ENCODE measurements at regions not wholly inside any gene's neighbourhood (a gene's known extent, or its start where the extent isn't known, plus 50 kb on each side); places are given as distances from the start of the nearest gene placed in this dataset.
"Not testable (repeated sequence)": the region's sequence is repeated elsewhere in the genome, so short reads cannot be mapped to it uniquely, and the experiment has no call there.

DNA sequence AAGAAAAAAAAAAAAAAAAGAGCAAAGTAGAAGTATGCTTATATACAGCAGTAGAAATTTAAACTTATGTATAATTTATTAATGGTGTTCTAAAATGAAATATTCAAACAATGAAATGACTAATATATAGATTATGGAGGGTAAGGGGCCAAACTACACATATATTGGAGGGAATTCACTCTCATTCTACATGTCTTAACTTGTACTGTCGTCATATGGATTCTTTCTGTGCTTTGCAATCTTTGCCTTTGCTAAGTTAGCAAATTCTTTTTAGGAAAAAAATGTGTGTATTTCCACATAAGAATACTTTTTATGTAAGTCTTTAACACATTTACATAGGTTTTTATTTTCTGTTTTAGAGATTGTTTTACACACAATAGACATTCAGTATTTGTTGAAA lies 118.9 kb upstream of the MBNL1 start:
- Mint-ChIP-seq H3K4me1 (no peaks in the 10 kb centered on the region), H3K4me3 (no peak overlapping the region), H3K9me3 (ENCODE audit: insufficient read depth) (no peaks in the 10 kb centered on the region), H3K27me3 (no peaks in the 10 kb centered on the region), H3K27ac (no peak overlapping the region)
- CTCF ChIA-PET = no interaction called here
- no peaks in the 10 kb centered on the region for H3K36me3 ChIP-seq (replicated peaks in 1 of 2; ENCODE audit: control extremely low read depth in 1 of 2, control insufficient read depth in 1 of 2, extremely low read depth in 1 of 2, insufficient read depth in 2 of 2, low read length in 1 of 2)
- ATAC-seq (ENCODE audit: low read depth) (no peak), DNase-seq (no peak)
- H3K27me3 ChIP-seq (replicated peaks in 1 of 4; ENCODE audit: control extremely low read depth in 1 of 4, control insufficient read depth in 3 of 4, insufficient read depth in 4 of 4, low read length in 3 of 4) = no peaks in the 10 kb centered on the region
- no peaks in the 10 kb centered on the region for H3K4me1 ChIP-seq (ENCODE audit: control insufficient read depth in 2 of 2, insufficient read depth in 2 of 2, low read length in 2 of 2)
- TF ChIP-seq, protein P1, sequence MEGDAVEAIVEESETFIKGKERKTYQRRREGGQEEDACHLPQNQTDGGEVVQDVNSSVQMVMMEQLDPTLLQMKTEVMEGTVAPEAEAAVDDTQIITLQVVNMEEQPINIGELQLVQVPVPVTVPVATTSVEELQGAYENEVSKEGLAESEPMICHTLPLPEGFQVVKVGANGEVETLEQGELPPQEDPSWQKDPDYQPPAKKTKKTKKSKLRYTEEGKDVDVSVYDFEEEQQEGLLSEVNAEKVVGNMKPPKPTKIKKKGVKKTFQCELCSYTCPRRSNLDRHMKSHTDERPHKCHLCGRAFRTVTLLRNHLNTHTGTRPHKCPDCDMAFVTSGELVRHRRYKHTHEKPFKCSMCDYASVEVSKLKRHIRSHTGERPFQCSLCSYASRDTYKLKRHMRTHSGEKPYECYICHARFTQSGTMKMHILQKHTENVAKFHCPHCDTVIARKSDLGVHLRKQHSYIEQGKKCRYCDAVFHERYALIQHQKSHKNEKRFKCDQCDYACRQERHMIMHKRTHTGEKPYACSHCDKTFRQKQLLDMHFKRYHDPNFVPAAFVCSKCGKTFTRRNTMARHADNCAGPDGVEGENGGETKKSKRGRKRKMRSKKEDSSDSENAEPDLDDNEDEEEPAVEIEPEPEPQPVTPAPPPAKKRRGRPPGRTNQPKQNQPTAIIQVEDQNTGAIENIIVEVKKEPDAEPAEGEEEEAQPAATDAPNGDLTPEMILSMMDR (IDR thresholded peaks at IDR 0.05) = no peak
- TF ChIP-seq EZH2 (IDR thresholded peaks at IDR 0.05; ENCODE audit: borderline replicate concordance, insufficient read depth, low read depth, low read length, poor library complexity, severe bottlenecking) = no peak
- no peak overlapping the region for H3K4me2 ChIP-seq (replicated peaks; ENCODE audit: low read depth, low read length, poor library complexity, severe bottlenecking)
- H3K9me3 ChIP-seq (ENCODE audit: control extremely low read depth in 1 of 3, control insufficient read depth in 2 of 3, insufficient read depth in 1 of 3, low read length in 2 of 3) = peaks cover 0 to 14% (median 0%) of the 10 kb centered on the region in 3 donors
- intact Hi-C loops (cut with micrococcal nuclease) = no loop called here
- no peak overlapping the region for H3K4me3 ChIP-seq (ENCODE audit: control extremely low read depth in 1 of 5, extremely low read depth in 1 of 5, insufficient read depth in 1 of 5, low read depth in 2 of 5, low read length in 4 of 5)
- WGBS (ENCODE audit: insufficient coverage) = no CpG with 5 or more reads among the region's 1 CpG
- no peak overlapping the region for H3K27ac ChIP-seq (ENCODE audit: low read length in 2 of 2)
- no peak overlapping the region for H3K9ac ChIP-seq (ENCODE audit: low read length)
- H2AFZ ChIP-seq (ENCODE audit: insufficient read depth, low read depth, low read length, poor library complexity, severe bottlenecking) = no peak overlapping the region
- H4K20me1 ChIP-seq (ENCODE audit: control insufficient read depth, insufficient read depth, low read length, poor library complexity, severe bottlenecking) = no peaks in the 10 kb centered on the region
- no peaks in the 10 kb centered on the region for H3K79me2 ChIP-seq (ENCODE audit: control insufficient read depth, insufficient read depth, low read length)
- POLR2A ChIA-PET = no interaction called here

DNA sequence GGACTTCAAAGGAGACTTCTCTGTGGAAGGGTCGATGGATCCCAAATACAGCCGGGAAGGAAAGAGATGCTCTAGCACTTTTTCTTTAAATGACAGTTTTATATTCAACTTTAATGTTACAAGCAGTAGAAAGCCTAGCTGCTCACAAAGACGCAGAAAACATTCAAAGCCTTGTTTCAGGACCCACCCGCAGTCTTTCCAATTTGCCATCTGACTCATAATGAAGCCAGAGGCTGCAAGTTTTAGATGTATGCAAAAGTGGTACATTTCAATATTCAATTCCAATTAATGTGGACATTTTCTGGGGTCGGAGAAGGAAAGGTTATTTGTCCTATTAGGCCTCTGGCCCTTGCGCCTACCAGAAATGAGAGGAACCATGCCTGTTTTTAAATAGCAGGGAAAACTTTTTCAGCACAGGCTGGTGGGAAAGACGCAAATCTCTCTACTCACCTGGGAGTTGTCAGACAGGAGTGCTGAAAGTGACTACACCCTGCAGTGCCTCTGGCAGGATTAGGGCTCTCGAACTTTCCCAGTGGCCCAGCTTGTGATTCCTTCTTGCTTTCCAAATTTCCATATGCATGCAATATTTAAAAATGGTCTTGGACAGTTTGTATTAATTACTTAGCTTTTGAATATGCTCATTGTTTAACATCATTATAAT lies 117.4 kb upstream of the MBNL1 start:
- Mint-ChIP-seq H3K4me1 (no peaks in the 10 kb centered on the region), H3K27me3 (no peaks in the 10 kb centered on the region), H3K4me3 (no peak overlapping the region), H3K9me3 (ENCODE audit: insufficient read depth) (no peaks in the 10 kb centered on the region), H3K27ac (no peak overlapping the region)
- H3K4me2 ChIP-seq (replicated peaks; ENCODE audit: low read depth, low read length, poor library complexity, severe bottlenecking) = no peak overlapping the region
- WGBS (ENCODE audit: insufficient coverage) = 89% methylated on average over 3 of the region's 8 CpGs
- TF ChIP-seq, protein P1 (IDR thresholded peaks at IDR 0.05) = no peak
- no peak for TF ChIP-seq EZH2 (IDR thresholded peaks at IDR 0.05; ENCODE audit: borderline replicate concordance, insufficient read depth, low read depth, low read length, poor library complexity, severe bottlenecking)
- H3K27ac ChIP-seq (ENCODE audit: low read length in 2 of 2) = no peak overlapping the region
- no peaks in the 10 kb centered on the region for H3K36me3 ChIP-seq (replicated peaks in 1 of 2; ENCODE audit: control extremely low read depth in 1 of 2, control insufficient read depth in 1 of 2, extremely low read depth in 1 of 2, insufficient read depth in 2 of 2, low read length in 1 of 2)
- intact Hi-C loops (cut with micrococcal nuclease) = no loop called here
- POLR2A ChIA-PET = no interaction called here
- CTCF ChIA-PET = no interaction called here
- peaks cover 0 to 14% (median 0%) of the 10 kb centered on the region in 3 donors for H3K9me3 ChIP-seq (ENCODE audit: control extremely low read depth in 1 of 3, control insufficient read depth in 2 of 3, insufficient read depth in 1 of 3, low read length in 2 of 3)
- no peaks in the 10 kb centered on the region for H3K4me1 ChIP-seq (ENCODE audit: control insufficient read depth in 2 of 2, insufficient read depth in 2 of 2, low read length in 2 of 2)
- DNase-seq (no peak), ATAC-seq (ENCODE audit: low read depth) (no peak)
- H3K79me2 ChIP-seq (ENCODE audit: control insufficient read depth, insufficient read depth, low read length) = no peaks in the 10 kb centered on the region
- no peak overlapping the region for H2AFZ ChIP-seq (ENCODE audit: insufficient read depth, low read depth, low read length, poor library complexity, severe bottlenecking)
- no peak overlapping the region for H3K9ac ChIP-seq (ENCODE audit: low read length)
- H4K20me1 ChIP-seq (ENCODE audit: control insufficient read depth, insufficient read depth, low read length, poor library complexity, severe bottlenecking) = no peaks in the 10 kb centered on the region
- H3K4me3 ChIP-seq (ENCODE audit: control extremely low read depth in 1 of 5, extremely low read depth in 1 of 5, insufficient read depth in 1 of 5, low read depth in 2 of 5, low read length in 4 of 5) = no peak overlapping the region
- H3K27me3 ChIP-seq (replicated peaks in 1 of 4; ENCODE audit: control extremely low read depth in 1 of 4, control insufficient read depth in 3 of 4, insufficient read depth in 4 of 4, low read length in 3 of 4) = no peaks in the 10 kb centered on the region

DNA sequence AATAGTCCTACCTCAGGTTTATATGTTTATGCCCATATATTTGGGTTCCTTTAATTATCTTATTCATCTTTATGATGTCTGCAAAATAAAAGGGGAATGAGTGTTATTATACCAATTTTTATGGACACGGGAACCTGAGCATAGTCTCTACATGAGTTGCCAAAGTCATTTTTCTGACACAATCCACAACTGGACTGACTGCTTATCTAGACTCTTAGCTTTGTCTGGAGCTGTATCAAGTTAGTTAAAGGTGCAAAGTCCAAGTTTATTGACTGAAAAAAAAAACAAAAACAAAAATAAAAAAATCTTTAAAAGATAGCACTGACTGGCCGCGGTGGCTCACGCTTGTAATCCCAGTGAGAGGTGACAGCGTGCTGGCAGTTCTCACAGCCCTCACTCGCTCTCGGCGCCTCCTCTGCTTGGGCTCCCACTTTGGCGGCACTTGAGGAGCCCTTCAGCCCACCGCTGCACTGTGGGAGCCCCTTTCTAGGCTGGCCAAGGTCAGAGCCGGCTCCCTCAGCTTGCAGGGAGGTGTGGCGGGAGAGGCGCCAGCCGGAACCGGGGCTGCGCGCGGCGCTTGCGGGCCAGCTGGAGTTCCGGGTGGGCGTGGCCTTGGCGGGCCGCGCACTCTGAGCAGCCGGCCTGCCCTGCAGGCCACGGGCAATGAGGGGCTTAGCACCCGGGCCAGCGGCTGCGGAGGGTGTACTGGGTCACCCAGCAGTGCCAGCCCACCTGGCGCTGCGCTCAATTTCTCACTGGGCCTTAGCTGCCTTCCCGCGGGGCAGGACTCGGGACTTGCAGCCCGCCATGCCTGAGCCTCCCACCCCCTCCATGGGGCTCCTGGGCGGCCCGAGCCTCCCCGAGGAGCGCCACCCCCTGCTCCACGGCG lies 116.6 kb upstream of the MBNL1 start:
- H3K36me3 ChIP-seq (replicated peaks in 1 of 2; ENCODE audit: control extremely low read depth in 1 of 2, control insufficient read depth in 1 of 2, extremely low read depth in 1 of 2, insufficient read depth in 2 of 2, low read length in 1 of 2); H3K27me3 ChIP-seq (replicated peaks in 1 of 4; ENCODE audit: control extremely low read depth in 1 of 4, control insufficient read depth in 3 of 4, insufficient read depth in 4 of 4, low read length in 3 of 4); ATAC-seq (ENCODE audit: low read depth); H4K20me1 ChIP-seq (ENCODE audit: control insufficient read depth, insufficient read depth, low read length, poor library complexity, severe bottlenecking); H3K4me1 ChIP-seq (ENCODE audit: control insufficient read depth in 2 of 2, insufficient read depth in 2 of 2, low read length in 2 of 2); H3K4me1 Mint-ChIP-seq; H3K27ac ChIP-seq (ENCODE audit: low read length in 2 of 2); H3K27ac Mint-ChIP-seq; H3K27me3 Mint-ChIP-seq; POLR2A ChIA-PET; DNase-seq; H3K79me2 ChIP-seq (ENCODE audit: control insufficient read depth, insufficient read depth, low read length); H3K9ac ChIP-seq (ENCODE audit: low read length); H3K9me3 Mint-ChIP-seq (ENCODE audit: insufficient read depth); intact Hi-C loops (cut with micrococcal nuclease); H3K4me3 Mint-ChIP-seq; H2AFZ ChIP-seq (ENCODE audit: insufficient read depth, low read depth, low read length, poor library complexity, severe bottlenecking); H3K4me2 ChIP-seq (replicated peaks; ENCODE audit: low read depth, low read length, poor library complexity, severe bottlenecking); H3K4me3 ChIP-seq (ENCODE audit: control extremely low read depth in 1 of 5, extremely low read depth in 1 of 5, insufficient read depth in 1 of 5, low read depth in 2 of 5, low read length in 4 of 5): not testable (repeated sequence)
- WGBS (ENCODE audit: insufficient coverage) = 99% methylated on average over 34 of the region's 42 CpGs
- CTCF ChIA-PET = interaction anchor here (0.5 kb wide), 1 partner anchor 270 kb away, joined by 3 read pairs; no protein-coding TSS in a partner anchor
- peaks cover 0 to 14% (median 0%) of the 10 kb centered on the region in 3 donors for H3K9me3 ChIP-seq (ENCODE audit: control extremely low read depth in 1 of 3, control insufficient read depth in 2 of 3, insufficient read depth in 1 of 3, low read length in 2 of 3)

All from B cell (primary cell).